Gastroesophageal sphincter (tissue), 4 donors: ENCODE measurements at regions not wholly inside any gene's neighbourhood (a gene's known extent, or its start where the extent isn't known, plus 50 kb on each side); places are given as distances from the start of the nearest gene placed in this dataset.
"Not testable (repeated sequence)": the region's sequence is repeated elsewhere in the genome, so short reads cannot be mapped to it uniquely, and the experiment has no call there.

Source experiments
- ATAC-seq: fragments of 150-250 bp; one replicate; pipeline ENCODE4 v1.9.1; 2016; ENCODE audit warnings: mild to moderate bottlenecking, moderate library complexity
- H3K27ac ChIP-seq, 4 donors: fragments of 200-600 bp; sonication (generic) in 3 of 4; 1 replicate in 3 of 4; 2 replicates in 1 of 4; pipeline ENCODE4 v1.5.1; 2016 to 2019
- H3K27me3 ChIP-seq: fragments of 200-600 bp; sonication (generic); one replicate; pipeline ENCODE4 v1.5.1; 2019
- H3K36me3 ChIP-seq, 2 donors: fragments of 200-600 bp; sonication (generic); one replicate each; pipeline ENCODE4 v1.5.1; 2019; ENCODE audit warnings: control low read depth in 1 of 2
- H3K4me1 ChIP-seq, 3 donors: fragments of 200-600 bp; sonication (generic); 1 replicate in 2 of 3; 2 replicates in 1 of 3; pipeline ENCODE4 v1.5.1; 2016 to 2019; ENCODE audit warnings: control low read depth in 2 of 3
- H3K4me3 ChIP-seq, 2 donors: fragments of 200-600 bp; sonication (generic); one replicate each; pipeline ENCODE4 v1.5.1; 2019; ENCODE audit warnings: mild to moderate bottlenecking in 1 of 2, moderate library complexity in 1 of 2
- H3K9me3 ChIP-seq, 3 donors: fragments of 200-600 bp; sonication (generic); one replicate each; pipeline ENCODE4 v1.5.1; 2017 to 2019; ENCODE audit warnings: control low read depth in 2 of 3
- CTCF ChIP-seq, 4 experiments: fragments of 200-600 bp in 2 of 4; fragments of 450-650 bp in 2 of 4; sonication (generic) in 1 of 4; IDR thresholded peaks; one replicate each; pipeline ENCODE4 v1.5.1; 2017 to 2019; ENCODE audit warnings: antibody characterized with exemption in 4 of 4, mild to moderate bottlenecking in 2 of 4, moderate library complexity in 2 of 4
- EP300 ChIP-seq: sonication (generic); formaldehyde crosslinking; IDR thresholded peaks from one replicate; pipeline ENCODE4 v1.6.1; 2017; ENCODE audit warnings: antibody characterized with exemption, mild to moderate bottlenecking
- POLR2A ChIP-seq, 2 donors: fragments of 450-650 bp; IDR thresholded peaks; one replicate each; pipeline ENCODE4 v1.6.1; 2017; ENCODE audit warnings: antibody characterized with exemption in 2 of 2, mild to moderate bottlenecking in 2 of 2, moderate library complexity in 1 of 2
- POLR2AphosphoS5 ChIP-seq: sonication (generic); formaldehyde crosslinking; IDR thresholded peaks from one replicate; pipeline ENCODE4 v1.6.1; 2017; ENCODE audit warnings: antibody characterized with exemption
- WGBS, 2 donors: methylation state at CpG; one replicate each; pipeline ENCODE4 v1.1.5; 2018; ENCODE audit warnings: low coverage in 1 of 2; 5-methylcytosine and 5-hydroxymethylcytosine counted together

- no peak for ATAC-seq
- TF ChIP-seq POLR2A (IDR thresholded peaks at IDR 0.05), result no peak
- no peak for TF ChIP-seq POLR2AphosphoS5
- no peak for TF ChIP-seq EP300
- TF ChIP-seq CTCF (IDR thresholded peaks at IDR 0.05), result no peak
- no peaks in the 10 kb centered on the region for H3K27me3 ChIP-seq
- no peaks in the 10 kb centered on the region for H3K9me3 ChIP-seq
- H3K4me3 ChIP-seq, result no peak overlapping the region
- peak overlapping the region in 3 of 4 donors; percentile 26 to 44 (median 27) for H3K27ac ChIP-seq
- peaks cover 0 to 20% of the 10 kb centered on the region in 2 donors for H3K36me3 ChIP-seq
- WGBS, 2 donors, result 74 to 82% methylated on average over 4 to 5 of the region's 5 CpGs
- H3K4me1 ChIP-seq, result peaks cover 3 to 60% (median 12%) of the 10 kb centered on the region in 3 donors
Observed at GRCh38 chr9:720239-720881, 121.1 kb upstream of the DMRT1 start.

DNA sequence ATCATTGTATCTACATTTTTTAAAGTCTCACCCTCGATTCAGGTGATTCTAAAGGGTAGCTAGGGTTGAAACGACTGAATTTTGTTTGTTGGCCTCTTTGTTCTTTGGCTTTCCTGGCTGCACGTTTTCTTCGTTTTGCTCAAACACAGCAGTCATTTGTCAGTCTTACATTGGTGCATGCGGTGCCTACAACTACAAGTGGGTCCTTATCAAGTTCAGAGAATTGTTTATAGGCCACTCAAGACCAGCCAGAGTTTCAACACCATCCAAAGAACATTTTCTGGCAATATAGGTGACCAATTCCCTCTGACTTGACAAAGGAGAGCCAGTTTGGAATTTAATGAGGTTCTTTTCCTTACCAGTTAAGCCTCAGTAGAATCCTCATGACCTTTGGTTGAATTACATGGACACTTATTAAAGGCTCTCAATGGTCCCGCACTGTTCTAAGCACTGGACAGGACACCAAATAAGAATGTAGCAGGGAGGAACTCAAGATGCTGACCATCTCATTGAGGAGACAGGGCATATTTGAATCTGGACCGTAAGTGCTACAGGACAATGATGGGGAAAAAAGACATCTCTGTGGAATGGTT is 119.0 kb upstream of the DMRT1 start:
- no peak for ATAC-seq
- Histone ChIP-seq H3K9me3 (no peaks in the 10 kb centered on the region), H3K4me1 (peaks cover 0 to 53% (median 2%) of the 10 kb centered on the region in 3 donors), H3K27me3 (no peaks in the 10 kb centered on the region), H3K36me3 (peaks cover 0 to 20% of the 10 kb centered on the region in 2 donors), H3K27ac (no peak overlapping the region), H3K4me3 (no peak overlapping the region)
- WGBS, 2 donors, result 92 to 95% methylated on average over 7 of the region's 7 CpGs
- TF ChIP-seq POLR2AphosphoS5, result no peak
- TF ChIP-seq CTCF (IDR thresholded peaks at IDR 0.05), result no peak
- no peak for TF ChIP-seq POLR2A (IDR thresholded peaks at IDR 0.05)

DNA sequence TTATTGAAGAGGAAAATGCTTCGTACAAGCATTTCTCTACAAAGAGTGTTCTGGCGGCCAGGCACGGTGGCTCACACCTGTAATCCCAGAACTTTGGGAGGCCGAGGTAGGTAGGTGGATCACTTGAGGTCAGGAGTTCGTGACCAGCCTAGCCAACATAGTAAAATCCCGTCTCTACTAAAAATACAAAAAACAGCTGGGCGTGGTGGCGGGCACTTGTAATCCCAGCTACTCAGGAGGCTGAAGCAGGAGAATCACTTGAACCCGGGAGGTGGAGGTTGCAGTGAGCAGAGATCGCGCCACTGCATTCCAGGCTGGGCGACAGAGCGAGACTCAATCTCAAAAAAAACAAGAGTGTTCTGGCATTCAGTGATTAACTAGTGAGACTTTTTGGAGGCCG is 117.0 kb upstream of the DMRT1 start:
- peaks cover 0 to 25% of the 10 kb centered on the region in 2 donors for H3K36me3 ChIP-seq
- peaks cover 0 to 33% (median 0%) of the 10 kb centered on the region in 3 donors for H3K4me1 ChIP-seq
- not testable (repeated sequence) for H3K9me3 ChIP-seq, H3K27me3 ChIP-seq, H3K4me3 ChIP-seq, ATAC-seq
- peak overlapping the region in 1 of 4 donors; percentile 20 for H3K27ac ChIP-seq
- 95 to 100% methylated on average over 4 to 14 of the region's 14 CpGs for WGBS, 2 donors

GRCh38 chr9:726005-726404 is 115.5 kb upstream of the DMRT1 start:
- TF ChIP-seq POLR2AphosphoS5 (no peak), CTCF (IDR thresholded peaks at IDR 0.05) (no peak), EP300 (no peak), POLR2A (IDR thresholded peaks at IDR 0.05) (no peak)
- WGBS, 2 donors, result 96% methylated on average over 4 of the region's 4 CpGs; no CpG with 5 or more reads in 1 of the 2 donors
- Histone ChIP-seq H3K36me3 (peaks cover 0 to 34% of the 10 kb centered on the region in 2 donors), H3K27ac (no peak overlapping the region), H3K27me3 (no peaks in the 10 kb centered on the region), H3K4me1 (peaks cover 0 to 19% (median 0%) of the 10 kb centered on the region in 3 donors), H3K9me3 (no peaks in the 10 kb centered on the region), H3K4me3 (no peak overlapping the region)
- ATAC-seq, result no peak

GRCh38 chr9:727767-728166 is 113.7 kb upstream of the DMRT1 start:
- 46 to 57% methylated on average over 1 of the region's 1 CpG for WGBS, 2 donors
- TF ChIP-seq EP300 (no peak), POLR2AphosphoS5 (no peak), POLR2A (IDR thresholded peaks at IDR 0.05) (no peak), CTCF (IDR thresholded peaks at IDR 0.05) (no peak)
- Histone ChIP-seq H3K27me3 (no peaks in the 10 kb centered on the region), H3K4me1 (peaks cover 0 to 16% (median 0%) of the 10 kb centered on the region in 3 donors), H3K4me3 (no peak overlapping the region), H3K9me3 (no peaks in the 10 kb centered on the region), H3K27ac (no peak overlapping the region), H3K36me3 (peaks cover 0 to 43% of the 10 kb centered on the region in 2 donors)
- ATAC-seq, result no peak
